ENCODE measurements at regions not wholly inside any gene's neighbourhood (a gene's known extent, or its start where the extent isn't known, plus 50 kb on each side); places are given as distances from the start of the nearest gene placed in this dataset.

DNA sequence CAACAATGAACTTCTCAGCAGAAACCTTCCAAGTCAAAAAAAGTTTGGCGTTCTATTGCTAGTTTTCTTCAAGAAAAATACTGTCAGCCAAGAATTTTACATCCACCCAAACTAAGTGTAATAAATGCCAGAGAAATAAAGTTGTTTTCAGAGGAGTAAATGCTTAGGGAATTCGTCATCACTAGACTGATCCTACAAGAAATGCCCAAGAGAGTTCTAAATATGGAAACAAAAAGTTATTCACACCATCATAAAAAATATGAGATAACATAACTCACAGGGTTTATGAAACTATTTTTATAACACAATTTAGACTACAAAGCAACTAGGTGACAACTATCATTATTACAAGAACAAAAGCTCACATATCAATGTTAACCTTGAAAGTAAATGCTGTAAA, 259.5 kb upstream of the GABRA2 start:
- Histone ChIP-seq H3K36me3 (no peaks in the 10 kb centered on the region), H3K27ac (no peak overlapping the region), H3K27me3 (ENCODE audit: insufficient read depth, low read depth, severe bottlenecking) (no peaks in the 10 kb centered on the region), H3K4me3 (ENCODE audit: low read depth, low read length) (no peak overlapping the region), H3K9me3 (ENCODE audit: severe bottlenecking) (no peaks in the 10 kb centered on the region)
- TF ChIP-seq CTCF (IDR thresholded peaks at IDR 0.05; ENCODE audit: low read depth, low read length), result no peak
- DNase-seq, result no peak

- H3K27ac ChIP-seq, result no peak overlapping the region
- H3K36me3 ChIP-seq, result no peaks in the 10 kb centered on the region
- peak; percentile 65 for DNase-seq
- peak; percentile 96 for TF ChIP-seq CTCF (IDR thresholded peaks at IDR 0.05; ENCODE audit: low read depth, low read length)
- H3K4me3 ChIP-seq (ENCODE audit: low read depth, low read length), result no peak overlapping the region
- H3K9me3 ChIP-seq (ENCODE audit: severe bottlenecking), result no peaks in the 10 kb centered on the region
- H3K27me3 ChIP-seq (ENCODE audit: insufficient read depth, low read depth, severe bottlenecking), result no peaks in the 10 kb centered on the region
Observed at GRCh38 chr4:46648088-46648744, 258.3 kb upstream of the GABRA2 start.

GRCh38 chr4:46645126-46645525, 255.2 kb upstream of the GABRA2 start:
- H3K9me3 ChIP-seq (ENCODE audit: severe bottlenecking), result no peaks in the 10 kb centered on the region
- H3K27me3 ChIP-seq (ENCODE audit: insufficient read depth, low read depth, severe bottlenecking), result no peaks in the 10 kb centered on the region
- no peak overlapping the region for H3K4me3 ChIP-seq (ENCODE audit: low read depth, low read length)
- no peak for TF ChIP-seq CTCF (IDR thresholded peaks at IDR 0.05; ENCODE audit: low read depth, low read length)
- H3K27ac ChIP-seq, result no peak overlapping the region
- DNase-seq, result no peak
- H3K36me3 ChIP-seq, result no peaks in the 10 kb centered on the region
